Psoas muscle (tissue), 7 donors: ENCODE measurements at regions not wholly inside any gene's neighbourhood (a gene's known extent, or its start where the extent isn't known, plus 50 kb on each side); places are given as distances from the start of the nearest gene placed in this dataset.

Experiments
- ATAC-seq, 4 donors: fragments of 200-7000 bp; cut with Tn5 transposase; one replicate each; pipeline ENCODE4 v1.9.1; 2020; ENCODE audit warnings: moderate library complexity in 3 of 4, mild to moderate bottlenecking in 2 of 4
- DNase-seq, 2 donors: peaks; one replicate each; pipeline ENCODE4 v3.0.0-alpha.2; 2020
- H3K27ac ChIP-seq: fragments of 200-600 bp; one replicate; pipeline ENCODE4 v1.8.0; 2022
- H3K27me3 ChIP-seq, 3 donors: fragments of 200-600 bp in 1 of 3; one replicate each; pipeline versions ENCODE4 v1.6.1 to v1.8.0; 2013 to 2022; ENCODE audit warnings: low read length in 2 of 3, mild to moderate bottlenecking in 2 of 3, moderate library complexity in 1 of 3; ENCODE audit not compliant: insufficient read depth in 3 of 3
- H3K36me3 ChIP-seq, 2 donors: fragments of 200-600 bp in 1 of 2; one replicate each; pipeline versions ENCODE4 v1.6.1 to v1.8.0; 2013 to 2022; ENCODE audit warnings: low read depth in 1 of 2, mild to moderate bottlenecking in 1 of 2, moderate library complexity in 1 of 2; ENCODE audit not compliant: insufficient read depth in 1 of 2
- H3K4me1 ChIP-seq: fragments of 200-600 bp; one replicate; pipeline ENCODE4 v1.8.0; 2022
- H3K4me3 ChIP-seq: fragments of 200-600 bp; one replicate; pipeline ENCODE4 v1.8.0; 2022; ENCODE audit warnings: mild to moderate bottlenecking
- H3K9me3 ChIP-seq: fragments of 200-600 bp; one replicate; pipeline ENCODE4 v1.8.0; 2022
- CTCF ChIP-seq: fragments of 200-600 bp; IDR thresholded peaks from one replicate; pipeline ENCODE4 v1.8.0; 2022; ENCODE audit warnings: antibody characterized with exemption
- WGBS, 3 donors: extraction: QIAGEN DNeasy Blood & Tissue Kit; methylation state at CpG; one replicate each; pipeline versions ENCODE4 v1.1.6 to v1.1.7; 2013; 5-methylcytosine and 5-hydroxymethylcytosine counted together
- intact Hi-C, 2 donors: fragments of 100-400 bp; cut with DNase I; formaldehyde crosslinking; loops; one replicate each; pipeline versions ENCODE4 v1.11.0 to v1.14.2; 2022
- donor health status: healthy with polysubstance abuse.
- donor health status: DM: no; HTN: no; CAD: no; lungs with moderate emphysema.
- donor health status: Bipolar disorder and iron deficiency.
- donor health status: healthy.
- donor health status: DM: yes; HTN: yes; CAD: no.
- donor health status: DM: no; HTN: no; CAD: no.
- donor health status: DM: yes; HTN: yes; CAD: no.

GRCh38 chr14:85479306-85479705 is 50.6 kb upstream of the FLRT2 start:
- H3K36me3 ChIP-seq, result no peaks in the 10 kb centered on the region
- no peak for ATAC-seq
- H3K9me3 ChIP-seq, result no peaks in the 10 kb centered on the region
- WGBS, 3 donors, result 72 to 84% (median 74%) methylated on average over 3 of the region's 3 CpGs
- H3K4me1 ChIP-seq, result no peaks in the 10 kb centered on the region
- DNase-seq, result no peak
- no peak overlapping the region for H3K27ac ChIP-seq
- no peak overlapping the region for H3K4me3 ChIP-seq
- no peak for TF ChIP-seq CTCF
- intact Hi-C loops, result no loop called here
- no peaks in the 10 kb centered on the region for H3K27me3 ChIP-seq

- Histone ChIP-seq H3K27ac (no peak overlapping the region), H3K4me1 (no peaks in the 10 kb centered on the region), H3K4me3 (no peak overlapping the region), H3K36me3 (no peaks in the 10 kb centered on the region), H3K9me3 (no peaks in the 10 kb centered on the region), H3K27me3 (no peaks in the 10 kb centered on the region)
- TF ChIP-seq CTCF, result no peak
- intact Hi-C loops, result no loop called here
- WGBS, 3 donors, result 78 to 90% (median 84%) methylated on average over 2 of the region's 2 CpGs
- no peak for DNase-seq
- ATAC-seq, result no peak
Measured at GRCh38 chr14:85479771-85480170, 50.2 kb upstream of the FLRT2 start.
